HG03354 (cell line): ENCODE measurements at regions not wholly inside any gene's neighbourhood (a gene's known extent, or its start where the extent isn't known, plus 50 kb on each side); places are given as distances from the start of the nearest gene placed in this dataset.

Experiments used
- ATAC-seq: cut with Tn5 transposase; IDR thresholded peaks from one replicate; pipeline ENCODE4 v1.9.1; 2021; ENCODE audit warnings: mild to moderate bottlenecking; ENCODE audit not compliant: unreplicated experiment, poor library complexity, severe bottlenecking

DNA sequence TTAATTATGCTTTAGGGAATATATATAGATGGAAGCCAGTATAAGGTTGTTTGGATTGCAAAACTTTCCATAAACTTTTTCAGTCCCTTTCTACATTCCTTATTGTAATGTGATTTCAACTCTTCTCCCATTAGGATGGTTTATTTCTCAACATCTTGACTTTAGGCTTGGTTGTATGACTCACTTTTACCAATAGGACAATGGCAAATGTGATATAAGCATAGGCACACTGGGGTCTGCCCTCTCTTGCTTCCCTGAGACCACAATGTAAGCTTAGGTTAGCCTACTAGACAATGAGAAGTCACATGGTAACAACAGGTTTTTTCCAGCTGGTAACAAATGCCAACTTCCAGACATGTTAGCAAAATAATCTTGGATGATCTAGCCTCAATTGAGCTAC is 163.3 kb upstream of the RBPJ start:
- ATAC-seq: no peak

- no peak for ATAC-seq
Measured at GRCh38 chr4:26160591-26160990, 160.2 kb upstream of the RBPJ start.

DNA sequence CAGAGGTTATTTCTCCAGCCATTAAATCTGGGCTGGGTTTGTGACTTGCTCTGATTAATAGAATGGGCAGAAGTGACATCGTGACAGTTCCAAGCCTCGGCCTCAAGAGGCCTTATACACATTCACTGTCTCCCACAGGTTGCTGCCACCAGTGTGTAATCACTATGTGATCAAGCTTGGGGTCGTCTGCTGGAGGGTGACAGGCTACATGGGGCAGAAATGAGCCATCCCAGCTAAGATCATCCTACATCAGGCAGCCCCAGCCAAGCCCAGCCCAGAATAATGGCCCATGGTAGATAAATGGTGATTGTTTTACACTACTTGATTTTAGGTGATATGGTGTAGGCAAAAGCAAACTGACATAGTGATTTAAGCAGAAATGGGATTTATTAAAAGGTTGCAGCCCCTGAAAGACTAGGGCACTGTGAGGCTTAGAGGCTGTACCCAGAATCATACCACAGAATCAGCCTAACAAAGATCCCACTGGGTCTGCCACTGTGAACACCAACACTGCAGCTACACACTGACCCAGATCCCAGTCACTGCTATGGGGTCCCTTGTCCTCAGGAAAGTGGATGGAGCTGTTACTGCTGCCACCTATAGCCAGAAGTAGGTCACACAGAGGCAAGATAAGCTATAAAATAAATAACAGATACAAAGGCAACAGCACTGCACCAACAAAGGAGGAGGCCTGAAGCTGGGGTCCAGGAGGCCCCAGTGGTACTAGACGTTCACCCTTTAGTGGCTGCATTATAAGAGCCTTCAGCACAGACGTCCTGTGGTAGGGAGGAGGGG is 159.6 kb upstream of the RBPJ start:
- ATAC-seq: no peak

DNA sequence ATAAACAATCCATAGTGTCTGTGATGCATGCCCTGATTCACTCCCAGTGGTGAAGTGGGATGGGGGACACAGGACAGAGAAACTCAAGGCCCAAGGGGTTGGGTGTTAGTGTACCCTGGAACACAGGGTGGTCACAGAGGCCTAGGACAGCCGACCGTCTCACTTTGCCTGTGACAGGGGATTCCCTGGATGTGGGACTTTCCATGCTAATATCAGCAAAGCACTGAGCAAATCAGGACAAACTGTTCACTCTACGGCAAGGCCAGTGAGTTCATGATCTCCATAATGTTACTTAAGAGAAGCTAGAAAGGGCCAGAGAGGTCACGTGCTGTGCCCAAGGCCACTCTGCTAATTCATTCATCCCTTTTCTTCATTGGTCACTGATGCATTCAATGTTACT is 158.7 kb upstream of the RBPJ start:
- ATAC-seq: no peak

DNA sequence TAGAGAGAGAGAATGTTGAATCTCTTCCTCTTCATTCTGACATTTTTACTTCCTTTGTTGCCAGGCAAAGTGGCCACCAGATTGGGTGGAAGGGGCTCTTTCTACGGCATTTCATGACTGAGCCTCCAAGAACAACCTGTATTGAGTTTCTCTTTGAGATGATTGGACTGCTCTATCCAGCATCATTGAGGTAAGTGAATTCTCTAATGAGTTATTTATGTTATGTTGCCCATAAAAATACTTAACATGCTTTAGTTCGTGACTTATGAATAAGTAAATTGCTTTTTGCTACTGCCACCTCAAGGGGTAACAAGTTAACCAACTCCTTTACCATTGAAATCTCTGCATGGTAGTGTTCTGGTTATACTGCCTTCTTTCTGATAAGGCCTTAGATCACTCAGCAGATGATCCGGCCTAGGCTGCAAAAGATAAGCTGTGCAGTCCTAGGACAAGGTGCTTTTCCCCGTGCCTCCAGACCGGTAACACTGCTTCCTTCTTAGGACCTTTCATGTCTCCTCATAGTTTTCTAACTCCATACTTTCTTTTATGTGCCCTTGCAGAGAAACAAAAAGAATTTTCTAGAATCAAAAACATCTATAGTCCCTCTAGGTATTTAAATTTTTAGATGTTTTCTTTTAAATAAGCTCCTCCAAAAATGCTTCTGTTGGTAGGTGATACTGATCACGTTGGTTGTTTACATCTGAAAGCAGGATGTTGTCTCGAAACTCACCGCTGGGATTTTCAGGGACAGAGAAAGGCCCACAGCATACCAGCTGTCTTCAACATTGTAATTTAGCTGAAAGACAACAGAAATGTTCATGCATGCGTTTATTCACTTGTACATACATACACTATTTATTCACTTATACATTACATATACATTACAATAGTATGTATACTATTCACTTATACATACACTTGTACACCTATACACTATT is 157.1 kb upstream of the RBPJ start:
- ATAC-seq: no peak

- ATAC-seq: no peak
Measured at GRCh38 chr4:26171501-26171900, 149.3 kb upstream of the RBPJ start.

- ATAC-seq: no peak
Measured at GRCh38 chr4:26171941-26172340, 148.9 kb upstream of the RBPJ start.

DNA sequence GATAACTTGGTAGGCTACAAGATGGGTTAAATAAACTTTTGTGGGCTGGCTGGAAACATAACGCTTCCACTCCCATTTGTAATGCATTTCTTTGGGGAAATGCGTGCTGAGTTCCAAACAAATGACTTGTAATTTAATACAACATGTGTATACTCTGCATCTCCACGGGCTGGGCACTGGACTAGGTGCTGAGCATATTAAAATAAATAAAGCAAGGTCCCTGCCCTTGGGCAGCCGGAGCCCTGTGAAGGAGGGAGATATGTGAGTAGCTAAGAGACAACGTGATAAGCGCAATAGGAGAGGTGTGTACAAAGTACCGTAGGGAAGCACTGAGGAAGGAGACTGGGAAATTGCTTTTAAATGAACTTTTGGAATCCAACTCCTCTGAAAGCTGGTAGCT is 147.2 kb upstream of the RBPJ start:
- ATAC-seq: no peak

DNA sequence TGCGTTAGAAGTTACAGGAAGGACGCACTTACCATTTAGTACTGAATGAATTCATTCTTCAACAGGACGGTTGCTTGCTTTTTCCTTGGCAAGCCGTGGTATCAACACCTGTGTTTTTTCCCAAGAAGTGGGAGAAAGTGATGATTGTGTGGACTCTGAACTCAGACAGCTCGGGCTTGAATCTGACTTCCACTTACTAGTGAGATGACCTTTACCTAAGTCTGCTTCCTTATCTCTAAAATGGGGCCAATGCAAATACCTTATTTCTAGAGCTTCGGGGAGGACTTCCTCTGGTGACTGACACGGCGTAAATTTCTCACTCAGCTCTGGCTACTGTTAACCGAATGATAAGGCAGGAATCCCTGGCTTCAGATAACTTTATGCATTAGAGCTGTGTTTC is 146.8 kb upstream of the RBPJ start:
- no peak for ATAC-seq

DNA sequence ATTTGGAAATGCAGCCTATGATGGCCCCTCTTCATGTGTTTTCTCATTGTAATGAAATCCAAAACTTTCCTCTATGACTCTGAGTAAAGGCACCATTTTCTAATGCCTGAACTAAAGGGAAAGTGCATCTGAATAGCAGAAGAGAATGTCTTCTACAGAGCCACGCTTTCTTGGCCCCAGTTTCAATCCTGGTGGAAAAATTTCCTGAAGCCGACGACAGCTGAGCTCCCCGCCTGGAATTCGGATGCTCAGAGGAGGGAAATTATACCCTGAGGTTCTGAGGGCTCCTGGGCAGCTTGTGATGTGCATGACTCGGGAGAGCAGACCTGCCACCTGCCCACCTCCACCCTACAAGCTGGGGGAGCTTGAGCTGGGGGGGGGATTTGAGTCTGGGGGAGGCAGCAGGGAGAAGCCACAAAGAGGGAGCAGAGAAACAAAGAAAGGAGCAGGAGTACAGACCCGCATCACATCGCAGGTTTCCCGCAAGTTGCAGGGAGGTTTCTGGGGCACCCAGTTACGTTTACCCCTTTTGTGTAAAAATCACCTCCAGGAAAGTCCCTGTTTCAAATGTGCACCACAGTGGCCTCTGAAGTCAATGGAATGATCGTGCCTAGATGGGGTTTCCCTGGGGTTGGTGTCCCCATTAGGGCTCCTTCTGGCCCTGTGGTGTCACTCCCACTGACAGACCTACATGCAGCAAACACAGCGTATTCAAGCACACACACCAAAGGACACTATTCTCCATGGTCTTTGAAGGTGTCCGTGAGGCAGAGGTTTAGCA is 145.6 kb upstream of the RBPJ start:
- ATAC-seq: no peak

GRCh38 chr4:26175905-26176470 is 144.8 kb upstream of the RBPJ start:
- no peak for ATAC-seq

- ATAC-seq: no peak
Measured at GRCh38 chr4:26176598-26177149, 144.1 kb upstream of the RBPJ start.

DNA sequence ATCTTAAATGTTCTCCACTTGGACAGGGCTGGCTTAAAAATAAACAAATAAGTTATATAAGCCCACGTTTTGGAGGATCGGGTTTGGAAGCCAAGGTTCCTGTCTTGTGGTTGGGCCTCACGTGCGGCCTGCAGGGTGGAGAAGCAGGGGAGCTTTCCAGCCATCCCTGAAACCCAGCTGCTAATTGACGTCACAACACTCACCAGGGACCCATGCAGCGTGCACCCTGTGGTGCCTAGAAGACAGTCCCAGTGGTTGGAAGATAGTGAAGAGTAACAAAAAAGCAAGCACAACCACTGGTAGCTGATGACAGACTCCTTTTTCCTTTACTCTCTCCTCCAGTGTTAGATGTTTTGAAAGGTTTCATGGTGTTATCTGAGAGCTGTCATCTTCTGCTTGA is 142.0 kb upstream of the RBPJ start:
- peak; percentile 9 for ATAC-seq

DNA sequence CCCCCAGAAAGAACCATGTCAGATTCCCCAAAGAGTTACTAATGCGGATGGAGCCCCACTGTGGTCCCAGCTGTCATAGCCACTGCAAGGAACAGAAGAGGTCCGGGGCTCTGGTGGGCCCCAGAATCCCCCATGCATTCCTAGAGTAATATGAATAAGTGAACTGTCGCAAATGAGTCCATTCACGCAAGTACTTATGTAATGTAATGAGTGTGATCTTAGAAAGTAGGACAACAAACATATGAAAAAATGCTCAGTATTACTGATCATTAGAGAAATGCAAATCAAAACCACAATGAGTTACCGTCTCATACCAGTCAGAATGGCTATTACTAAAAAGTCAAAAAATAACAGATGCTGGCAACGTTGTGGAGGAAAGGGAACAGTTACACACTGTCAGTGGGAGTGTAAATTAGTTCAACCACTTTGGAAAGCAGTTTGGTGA is 141.5 kb upstream of the RBPJ start:
- ATAC-seq: peak; percentile 86

DNA sequence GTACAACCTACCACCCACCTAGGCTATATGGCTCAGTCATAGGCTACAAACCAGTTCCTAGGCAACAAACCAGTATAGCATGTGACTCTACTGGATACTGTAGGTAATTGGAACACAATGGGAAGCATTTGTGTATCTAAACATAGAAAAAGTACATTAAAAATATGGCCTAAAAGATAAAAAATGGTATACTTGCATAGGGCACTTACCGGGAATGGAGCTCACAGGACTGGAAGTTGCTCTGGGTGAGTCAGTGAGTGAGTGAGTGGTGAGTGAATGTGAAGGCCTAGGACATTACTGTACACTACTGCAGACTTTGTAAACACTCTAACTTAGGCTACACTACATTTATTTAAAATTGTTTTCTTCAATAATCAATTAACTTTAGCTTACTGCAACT is 139.2 kb upstream of the RBPJ start:
- ATAC-seq: no peak

DNA sequence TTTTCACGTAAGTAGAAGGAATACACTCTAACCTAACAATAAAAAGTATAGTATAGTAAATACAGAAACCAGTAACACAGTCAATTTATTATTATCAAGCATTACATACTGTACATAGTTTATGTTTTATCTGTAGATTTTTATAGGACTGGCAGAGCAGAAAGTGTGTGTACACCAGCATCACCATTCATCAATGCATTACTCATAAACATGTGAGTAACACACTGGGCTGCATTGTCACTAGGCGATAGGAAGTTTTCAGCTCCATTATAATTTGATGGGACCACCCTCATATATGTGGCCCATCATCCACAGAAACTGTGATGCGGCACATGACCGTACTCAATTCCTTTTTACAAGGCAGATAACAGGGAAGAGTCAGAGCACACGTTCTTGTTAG is 137.8 kb upstream of the RBPJ start:
- no peak for ATAC-seq

GRCh38 chr4:26185436-26185835 is 135.4 kb upstream of the RBPJ start:
- no peak for ATAC-seq

GRCh38 chr4:26191353-26191752 is 129.5 kb upstream of the RBPJ start:
- no peak for ATAC-seq
